ENCODE measurements at regions not wholly inside any gene's neighbourhood (a gene's known extent, or its start where the extent isn't known, plus 50 kb on each side); places are given as distances from the start of the nearest gene placed in this dataset.

DNA sequence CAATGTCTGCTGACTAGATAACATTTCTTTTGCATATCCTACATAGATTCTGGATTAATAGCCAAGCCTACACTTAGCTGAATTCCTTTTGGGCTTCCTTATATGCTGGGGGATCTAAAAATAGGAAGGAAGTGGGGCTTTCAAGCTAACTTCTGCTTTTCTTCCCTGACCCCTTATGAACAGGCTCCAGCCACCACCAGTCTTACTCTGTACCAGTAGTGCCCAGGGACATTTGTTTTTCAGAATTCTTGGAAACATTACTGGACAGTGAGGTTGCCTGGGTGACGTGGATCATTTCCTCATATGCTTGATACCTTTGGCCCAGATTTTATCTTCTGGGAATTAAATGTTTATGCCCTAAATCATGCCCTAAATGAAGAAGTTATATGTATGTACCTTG, 55.9 kb upstream of the SRRM4 start:
- Mint-ChIP-seq H3K9me3 (no peaks in the 10 kb centered on the region), H3K4me3 (no peak overlapping the region), H3K36me3 (ENCODE audit: low read depth) (no peaks in the 10 kb centered on the region)

GRCh38 chr12:118925826-118926225, 55.5 kb upstream of the SRRM4 start:
- no peaks in the 10 kb centered on the region for H3K9me3 Mint-ChIP-seq
- H3K36me3 Mint-ChIP-seq (ENCODE audit: low read depth) = no peaks in the 10 kb centered on the region
- no peak overlapping the region for H3K27ac Mint-ChIP-seq
- no peaks in the 10 kb centered on the region for H3K4me1 Mint-ChIP-seq
- TF ChIP-seq, protein P1, sequence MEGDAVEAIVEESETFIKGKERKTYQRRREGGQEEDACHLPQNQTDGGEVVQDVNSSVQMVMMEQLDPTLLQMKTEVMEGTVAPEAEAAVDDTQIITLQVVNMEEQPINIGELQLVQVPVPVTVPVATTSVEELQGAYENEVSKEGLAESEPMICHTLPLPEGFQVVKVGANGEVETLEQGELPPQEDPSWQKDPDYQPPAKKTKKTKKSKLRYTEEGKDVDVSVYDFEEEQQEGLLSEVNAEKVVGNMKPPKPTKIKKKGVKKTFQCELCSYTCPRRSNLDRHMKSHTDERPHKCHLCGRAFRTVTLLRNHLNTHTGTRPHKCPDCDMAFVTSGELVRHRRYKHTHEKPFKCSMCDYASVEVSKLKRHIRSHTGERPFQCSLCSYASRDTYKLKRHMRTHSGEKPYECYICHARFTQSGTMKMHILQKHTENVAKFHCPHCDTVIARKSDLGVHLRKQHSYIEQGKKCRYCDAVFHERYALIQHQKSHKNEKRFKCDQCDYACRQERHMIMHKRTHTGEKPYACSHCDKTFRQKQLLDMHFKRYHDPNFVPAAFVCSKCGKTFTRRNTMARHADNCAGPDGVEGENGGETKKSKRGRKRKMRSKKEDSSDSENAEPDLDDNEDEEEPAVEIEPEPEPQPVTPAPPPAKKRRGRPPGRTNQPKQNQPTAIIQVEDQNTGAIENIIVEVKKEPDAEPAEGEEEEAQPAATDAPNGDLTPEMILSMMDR (IDR thresholded peaks at IDR 0.05; ENCODE audit: unreplicated experiment in 3 of 3) = no peak
- no peak overlapping the region for H3K4me3 Mint-ChIP-seq
- peaks cover 5% of the 10 kb centered on the region for H3K27me3 Mint-ChIP-seq (ENCODE audit: low read depth)

More for the DNA sequence above, 55.9 kb upstream of the SRRM4 start:
- peaks cover 5% of the 10 kb centered on the region for H3K27me3 Mint-ChIP-seq (ENCODE audit: low read depth)
- TF ChIP-seq, protein P1 (IDR thresholded peaks at IDR 0.05; ENCODE audit: unreplicated experiment in 3 of 3) = no peak
- H3K27ac Mint-ChIP-seq = no peak overlapping the region
- H3K4me1 Mint-ChIP-seq = no peaks in the 10 kb centered on the region
